HepG2 (cell line): ENCODE measurements at regions not wholly inside any gene's neighbourhood (a gene's known extent, or its start where the extent isn't known, plus 50 kb on each side); places are given as distances from the start of the nearest gene placed in this dataset.

Experiments
- ATAC-seq: fragments of 200-7000 bp; cut with Tn5 transposase; 3 replicates; pipeline ENCODE4 v1.9.1; 2020; ENCODE audit warnings: mild to moderate bottlenecking, moderate library complexity
- BruUV-seq: library from RNA; stranded (reverse); fragments of 400-500 nt; replicated peaks from 2 replicates; lab custom pipeline; 2021; lab: Mats Ljungman, UMichigan
- CTCF ChIA-PET: fragments of 300-600 bp; formaldehyde crosslinking; extraction: SDS; loops from one replicate; lab custom pipeline; 2021; ENCODE audit warnings: low total read pairs, inconsistent platforms, low intra/inter-chr PET ratio; lab: Yijun Ruan, JAX
- POLR2A ChIA-PET: fragments of 350-600 bp; sonication (Branson Sonifier 250); formaldehyde crosslinking; loops from one replicate; lab custom pipeline; 2020; ENCODE audit warnings: antibody characterized with exemption, inconsistent platforms; lab: Yijun Ruan, JAX
- DNase-seq: peaks from one replicate; pipeline ENCODE4 v3.0.0-alpha.2; 2015; ENCODE audit warnings: low spot score
- FAIRE-seq: peaks from 3 replicates; lab custom pipeline; 2011; peaks lifted over from hg19 to GRCh38; lab: Jason Lieb, UNC
- H2AFZ ChIP-seq: one replicate; pipeline ENCODE4 v1.6.1; 2011; ENCODE audit warnings: low read length, inconsistent platforms
- H3K27ac ChIP-seq: fragments of 300-600 bp; 3 replicates; pipeline ENCODE4 v1.8.0; 2011; ENCODE audit warnings: mixed run types, mild to moderate bottlenecking, mixed read lengths, low read length, inconsistent platforms; ENCODE audit not compliant: insufficient read depth; ENCODE audit errors: extremely low read length
- H3K27me3 ChIP-seq, 2 experiments: fragments of 200-600 bp in 1 of 2; 2 replicates in 1 of 2; 3 replicates in 1 of 2; pipeline versions ENCODE4 v1.6.0 to v1.8.0; 2011; ENCODE audit warnings: low read length in 2 of 2, mild to moderate bottlenecking in 2 of 2, moderate library complexity in 2 of 2, inconsistent platforms in 1 of 2; ENCODE audit not compliant: insufficient read depth in 2 of 2, control insufficient read depth in 1 of 2
- H3K36me3 ChIP-seq, 2 experiments: fragments of 200-600 bp in 1 of 2; replicated peaks in 1 of 2; 2 replicates in 1 of 2; 3 replicates in 1 of 2; pipeline versions ENCODE4 v1.5.1 to v1.8.0; 2011; ENCODE audit warnings: low read length in 2 of 2, inconsistent platforms in 1 of 2; ENCODE audit not compliant: insufficient read depth in 2 of 2, control insufficient read depth in 1 of 2
- H3K4me1 ChIP-seq: 2 replicates; pipeline ENCODE4 v1.5.1; 2012; ENCODE audit warnings: low read length, inconsistent platforms; ENCODE audit not compliant: insufficient read depth
- H3K4me2 ChIP-seq: 2 replicates; pipeline ENCODE4 v1.6.0; 2011; ENCODE audit warnings: low read depth, low read length, inconsistent platforms
- H3K4me3 ChIP-seq, 3 experiments: fragments of 200-600 bp in 1 of 3; sonication (generic), shearing (Covaris generic) in 1 of 3; replicated peaks in 1 of 3; 2 replicates each; pipeline ENCODE4 v1.5.1; 2011 to 2016; ENCODE audit warnings: low read length in 3 of 3, inconsistent platforms in 2 of 3, low read depth in 2 of 3, mild to moderate bottlenecking in 2 of 3, control low read depth in 1 of 3, mixed read lengths in 1 of 3; ENCODE audit not compliant: insufficient read depth in 1 of 3
- H3K79me2 ChIP-seq: one replicate; pipeline ENCODE4 v1.6.1; 2011; ENCODE audit warnings: low read length, inconsistent platforms; ENCODE audit not compliant: insufficient read depth
- H3K9ac ChIP-seq: 2 replicates; pipeline ENCODE4 v1.6.0; 2011; ENCODE audit warnings: mild to moderate bottlenecking, low read depth, low read length, inconsistent platforms; ENCODE audit not compliant: insufficient read depth
- H3K9me3 ChIP-seq: 2 replicates; pipeline ENCODE4 v1.5.1; 2012; ENCODE audit warnings: mild to moderate bottlenecking, low read length
- H4K20me1 ChIP-seq: 2 replicates; pipeline ENCODE4 v1.6.0; 2011; ENCODE audit warnings: inconsistent platforms, mild to moderate bottlenecking, low read length, moderate library complexity; ENCODE audit not compliant: insufficient read depth
- CCDC6 ChIP-seq: sonication (generic); formaldehyde crosslinking; IDR thresholded peaks from 2 replicates; pipeline ENCODE4 v1.8.1; 2022; ENCODE audit warnings: mild to moderate bottlenecking, missing genetic modification reagents, moderate library complexity
- CEBPB ChIP-seq: IDR thresholded peaks from 2 replicates; pipeline ENCODE4 v1.6.1; 2011; ENCODE audit warnings: low read depth, low read length, improper control_type of control experiment, borderline replicate concordance
- EEA1 ChIP-seq: sonication (generic); formaldehyde crosslinking; IDR thresholded peaks from 2 replicates; pipeline ENCODE4 v1.5.1; 2020; ENCODE audit warnings: mild to moderate bottlenecking, missing genetic modification reagents, borderline replicate concordance
- ETV5 ChIP-seq: IDR thresholded peaks from 2 replicates; pipeline ENCODE4 v1.6.1; 2018; ENCODE audit warnings: missing biosample characterization, missing genetic modification reagents, inconsistent platforms, borderline replicate concordance
- HDAC6 ChIP-seq: fragments of 200-600 bp; sonication (generic); IDR thresholded peaks from 2 replicates; pipeline ENCODE4 v1.7.0; 2017; ENCODE audit warnings: mild to moderate bottlenecking, antibody characterized with exemption, low read length, low read depth
- HNRNPH1 ChIP-seq: fragments of 200-400 bp; formaldehyde crosslinking; optimal IDR thresholded peaks from 2 replicates; pipeline ENCODE3; 2017; ENCODE audit warnings: mild to moderate bottlenecking, low read depth, low read length
- HOXA9 ChIP-seq: sonication (generic); formaldehyde crosslinking; IDR thresholded peaks from 2 replicates; pipeline ENCODE4 v1.8.1; 2022; ENCODE audit warnings: missing genetic modification reagents, mild to moderate bottlenecking, moderate library complexity, borderline replicate concordance
- MEIS1 ChIP-seq: sonication (generic); formaldehyde crosslinking; IDR thresholded peaks from 2 replicates; pipeline ENCODE4 v1.9.0; 2021; ENCODE audit warnings: mild to moderate bottlenecking, missing genetic modification reagents, moderate library complexity, borderline replicate concordance
- MIXL1 ChIP-seq: IDR thresholded peaks from 2 replicates; pipeline ENCODE4 v1.6.1; 2016
- PAWR ChIP-seq: sonication (generic); formaldehyde crosslinking; IDR thresholded peaks from 2 replicates; pipeline ENCODE4 v1.4.0; 2020; ENCODE audit warnings: missing genetic modification reagents, mild to moderate bottlenecking, borderline replicate concordance
- TBP ChIP-seq: sonication (generic); formaldehyde crosslinking; IDR thresholded peaks from 2 replicates; pipeline ENCODE4 v1.5.0; 2020; ENCODE audit warnings: missing genetic modification reagents
- ZFX ChIP-seq: sonication (generic); formaldehyde crosslinking; IDR thresholded peaks from 2 replicates; pipeline ENCODE4 v1.4.0; 2020; ENCODE audit warnings: mild to moderate bottlenecking, low read depth, missing genetic modification reagents, moderate library complexity
- ZFY ChIP-seq: sonication (generic); formaldehyde crosslinking; IDR thresholded peaks from 2 replicates; pipeline ENCODE4 v1.4.0; 2020; ENCODE audit warnings: missing genetic modification reagents
- ZNF282 ChIP-seq: fragments of 450-650 bp; IDR thresholded peaks from 2 replicates; pipeline ENCODE4 v1.6.1; 2018; ENCODE audit not compliant: partially characterized antibody
- ZNF333 ChIP-seq: sonication (generic); formaldehyde crosslinking; IDR thresholded peaks from 2 replicates; pipeline ENCODE4 v1.4.0; 2020; ENCODE audit warnings: mild to moderate bottlenecking, missing genetic modification reagents, borderline replicate concordance
- ZNF468 ChIP-seq: sonication (generic); formaldehyde crosslinking; IDR thresholded peaks from 2 replicates; pipeline ENCODE4 v1.8.0; 2022; ENCODE audit warnings: mild to moderate bottlenecking, moderate library complexity, missing genetic modification reagents
- ZNF530 ChIP-seq: sonication (generic); formaldehyde crosslinking; IDR thresholded peaks from 2 replicates; pipeline ENCODE4 v1.5.0; 2020; ENCODE audit warnings: low read depth, mild to moderate bottlenecking, missing genetic modification reagents
- ZNF546 ChIP-seq: sonication (generic); formaldehyde crosslinking; conservative IDR thresholded peaks from 2 replicates; pipeline ENCODE4 v1.8.1; 2023; ENCODE audit warnings: mild to moderate bottlenecking, missing genetic modification reagents
- ZNF550 ChIP-seq: sonication (generic); formaldehyde crosslinking; IDR thresholded peaks from 2 replicates; pipeline ENCODE4 v1.4.0; 2020; ENCODE audit warnings: mild to moderate bottlenecking, missing genetic modification reagents, borderline replicate concordance
- ZNF557 ChIP-seq: sonication (generic); formaldehyde crosslinking; IDR thresholded peaks from 2 replicates; pipeline ENCODE4 v1.4.0; 2020; ENCODE audit warnings: missing genetic modification reagents
- WGBS: methylation state at CpG from one replicate; pipeline ENCODE4 v1.1.6; 2017; ENCODE audit warnings: low lambda C conversion rate; 5-methylcytosine and 5-hydroxymethylcytosine counted together
- in situ Hi-C: cut with HindIII; loops from 2 replicates; pipeline ENCODE4 v1.10.0; 2017; ENCODE audit warnings: low pct_unique_long_range_greater_than_20kb; ENCODE audit not compliant: extremely low pct_ligation_motif_present
- intact Hi-C: fragments of 100-400 bp; cut with micrococcal nuclease; formaldehyde crosslinking; loops from one replicate; pipeline ENCODE4 v1.10.0; 2022; ENCODE audit not compliant: unreplicated experiment
- TF ChIP-seq, protein P1 (sequence below): sonication (generic); formaldehyde crosslinking; IDR thresholded peaks from 2 replicates; pipeline ENCODE4 v1.8.0; 2022; ENCODE audit warnings: missing genetic modification reagents, mild to moderate bottlenecking, moderate library complexity, borderline replicate concordance
- TF ChIP-seq, protein P2 (sequence below), 2 experiments: sonication (generic) in 1 of 2; formaldehyde crosslinking in 1 of 2; IDR thresholded peaks; 2 replicates each; pipeline versions ENCODE4 v1.4.0 to v1.6.1; 2018 to 2020; ENCODE audit warnings: missing genetic modification reagents in 2 of 2, borderline replicate concordance in 1 of 2, low read depth in 1 of 2, mild to moderate bottlenecking in 1 of 2, missing biosample characterization in 1 of 2

DNA sequence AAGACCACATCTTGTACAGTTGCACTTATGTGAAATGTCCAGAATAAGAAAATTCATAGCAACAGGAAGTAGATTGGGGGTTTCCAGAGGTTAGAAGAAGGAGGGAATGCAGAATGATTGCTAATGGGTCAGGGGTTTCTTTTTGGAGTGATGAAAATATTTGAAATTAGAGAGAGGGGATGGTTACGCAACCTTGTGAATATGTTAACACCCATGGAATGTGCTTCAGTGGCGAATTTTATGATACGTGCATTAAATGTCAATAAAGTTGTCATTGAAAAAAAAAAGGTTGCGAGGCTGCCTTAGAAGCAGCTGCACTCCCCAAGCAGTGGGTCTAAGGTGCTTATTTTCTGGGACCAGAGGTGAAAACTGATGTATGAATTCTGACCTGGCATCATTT is 64.4 kb upstream of the SUB1 start (continued):
- no peak for TF ChIP-seq ZNF557
- no peak for TF ChIP-seq HOXA9 (CRISPR knock-in tag)
- no peak for TF ChIP-seq EEA1 (CRISPR knock-in tag)
- no peak for TF ChIP-seq ZFY (CRISPR knock-in tag)
- no peak for TF ChIP-seq ZNF282
- no peak for TF ChIP-seq HDAC6
- TF ChIP-seq, protein P1, sequence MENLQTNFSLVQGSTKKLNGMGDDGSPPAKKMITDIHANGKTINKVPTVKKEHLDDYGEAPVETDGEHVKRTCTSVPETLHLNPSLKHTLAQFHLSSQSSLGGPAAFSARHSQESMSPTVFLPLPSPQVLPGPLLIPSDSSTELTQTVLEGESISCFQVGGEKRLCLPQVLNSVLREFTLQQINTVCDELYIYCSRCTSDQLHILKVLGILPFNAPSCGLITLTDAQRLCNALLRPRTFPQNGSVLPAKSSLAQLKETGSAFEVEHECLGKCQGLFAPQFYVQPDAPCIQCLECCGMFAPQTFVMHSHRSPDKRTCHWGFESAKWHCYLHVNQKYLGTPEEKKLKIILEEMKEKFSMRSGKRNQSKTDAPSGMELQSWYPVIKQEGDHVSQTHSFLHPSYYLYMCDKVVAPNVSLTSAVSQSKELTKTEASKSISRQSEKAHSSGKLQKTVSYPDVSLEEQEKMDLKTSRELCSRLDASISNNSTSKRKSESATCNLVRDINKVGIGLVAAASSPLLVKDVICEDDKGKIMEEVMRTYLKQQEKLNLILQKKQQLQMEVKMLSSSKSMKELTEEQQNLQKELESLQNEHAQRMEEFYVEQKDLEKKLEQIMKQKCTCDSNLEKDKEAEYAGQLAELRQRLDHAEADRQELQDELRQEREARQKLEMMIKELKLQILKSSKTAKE (CRISPR knock-in tag): no peak
- peak; percentile 80 for TF ChIP-seq CEBPB
- no peak for TF ChIP-seq ZNF530 (CRISPR knock-in tag)
- TF ChIP-seq, all 625 proteins: peak for 2

DNA sequence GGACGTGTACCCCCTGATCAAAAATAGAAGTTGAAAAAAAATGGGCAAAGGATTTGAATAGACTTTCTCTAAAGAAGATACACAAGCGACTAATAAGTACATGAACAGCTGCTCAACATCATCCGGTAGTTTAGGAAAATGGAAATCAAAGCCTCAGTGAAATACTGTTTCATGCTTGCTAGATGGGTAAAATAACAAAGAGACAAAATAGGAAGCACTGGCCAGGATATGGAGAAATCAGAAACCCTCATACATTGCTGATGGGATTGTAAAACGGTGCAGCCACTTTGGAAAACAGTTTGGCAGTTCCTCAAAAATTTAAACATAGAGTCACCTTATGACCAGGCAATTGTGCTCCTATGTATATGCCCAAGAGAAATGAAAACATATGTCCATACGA is 65.0 kb upstream of the SUB1 start:
- intact Hi-C loops: no loop called here
- Histone ChIP-seq H3K27me3 (0 out of 5 replicates have a peak, but pooled peaks cover 0 to 1% of the 10 kb centered on the region in 2 experiments), H3K9me3 (no peaks in the 10 kb centered on the region), H3K4me1 (peaks cover 3% of the 10 kb centered on the region), H3K4me2 (no peak overlapping the region), H3K9ac (no peak overlapping the region), H2AFZ (no peak overlapping the region), H3K36me3 (no peaks in the 10 kb centered on the region)
- FAIRE-seq: no peak
- CTCF ChIA-PET: no interaction called here
- no TSS peak for BruUV-seq
- TF ChIP-seq TBP (CRISPR knock-in tag) (no peak), HNRNPH1 (no peak), ZFX (CRISPR knock-in tag) (no peak), MIXL1 (CRISPR knock-in tag) (no peak), ZNF546 (CRISPR knock-in tag) (no peak), MEIS1 (no peak), PAWR (CRISPR knock-in tag) (no peak), ZNF468 (CRISPR knock-in tag) (no peak), ZNF550 (CRISPR knock-in tag) (no peak), ETV5 (CRISPR knock-in tag) (no peak), ZNF333 (no peak), CCDC6 (CRISPR knock-in tag) (no peak)
- TF ChIP-seq, protein P2, sequence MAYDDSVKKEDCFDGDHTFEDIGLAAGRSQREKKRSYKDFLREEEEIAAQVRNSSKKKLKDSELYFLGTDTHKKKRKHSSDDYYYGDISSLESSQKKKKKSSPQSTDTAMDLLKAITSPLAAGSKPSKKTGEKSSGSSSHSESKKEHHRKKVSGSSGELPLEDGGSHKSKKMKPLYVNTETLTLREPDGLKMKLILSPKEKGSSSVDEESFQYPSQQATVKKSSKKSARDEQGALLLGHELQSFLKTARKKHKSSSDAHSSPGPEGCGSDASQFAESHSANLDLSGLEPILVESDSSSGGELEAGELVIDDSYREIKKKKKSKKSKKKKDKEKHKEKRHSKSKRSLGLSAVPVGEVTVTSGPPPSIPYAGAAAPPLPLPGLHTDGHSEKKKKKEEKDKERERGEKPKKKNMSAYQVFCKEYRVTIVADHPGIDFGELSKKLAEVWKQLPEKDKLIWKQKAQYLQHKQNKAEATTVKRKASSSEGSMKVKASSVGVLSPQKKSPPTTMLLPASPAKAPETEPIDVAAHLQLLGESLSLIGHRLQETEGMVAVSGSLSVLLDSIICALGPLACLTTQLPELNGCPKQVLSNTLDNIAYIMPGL (CRISPR knock-in tag; IDR thresholded peaks at IDR 0.05; ENCODE audit: borderline replicate concordance in 1 of 2, low read depth in 1 of 2): no peak
- TF ChIP-seq, all 625 proteins: peak for 0
- in situ Hi-C loops: no loop called here
- POLR2A ChIA-PET: no interaction called here
- WGBS: 23% methylated on average over 5 of the region's 5 CpGs
- ATAC-seq (no peak), DNase-seq (no peak)
- H4K20me1 ChIP-seq: no peaks in the 10 kb centered on the region
- no peaks in the 10 kb centered on the region for H3K79me2 ChIP-seq
- no peak overlapping the region for H3K4me3 ChIP-seq
- H3K27ac ChIP-seq: no peak overlapping the region
